ENCODE measurements at regions not wholly inside any gene's neighbourhood (a gene's known extent, or its start where the extent isn't known, plus 50 kb on each side); places are given as distances from the start of the nearest gene placed in this dataset.

DNA sequence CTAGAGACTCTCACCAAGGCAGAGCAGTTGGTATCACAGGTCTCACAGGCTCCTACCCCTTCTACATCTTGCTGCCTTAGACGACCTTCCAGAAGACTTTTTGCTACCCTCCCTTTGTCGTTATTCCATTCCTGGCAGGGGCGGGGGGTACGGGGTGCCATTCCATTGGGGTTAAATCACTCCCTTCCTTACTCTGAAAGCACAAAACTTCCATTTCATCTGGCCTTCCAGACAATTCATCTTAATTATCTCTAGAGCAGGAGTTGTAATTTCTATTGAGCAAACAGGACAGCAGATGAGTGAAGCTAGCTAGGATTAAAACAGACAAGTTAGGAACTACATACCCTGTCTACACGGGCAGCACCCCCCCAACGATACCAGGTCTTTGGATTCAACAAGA, 276.2 kb upstream of the TANK start:
- no peak for TF ChIP-seq POLR2A (IDR thresholded peaks at IDR 0.05)
- TF ChIP-seq, protein P1, sequence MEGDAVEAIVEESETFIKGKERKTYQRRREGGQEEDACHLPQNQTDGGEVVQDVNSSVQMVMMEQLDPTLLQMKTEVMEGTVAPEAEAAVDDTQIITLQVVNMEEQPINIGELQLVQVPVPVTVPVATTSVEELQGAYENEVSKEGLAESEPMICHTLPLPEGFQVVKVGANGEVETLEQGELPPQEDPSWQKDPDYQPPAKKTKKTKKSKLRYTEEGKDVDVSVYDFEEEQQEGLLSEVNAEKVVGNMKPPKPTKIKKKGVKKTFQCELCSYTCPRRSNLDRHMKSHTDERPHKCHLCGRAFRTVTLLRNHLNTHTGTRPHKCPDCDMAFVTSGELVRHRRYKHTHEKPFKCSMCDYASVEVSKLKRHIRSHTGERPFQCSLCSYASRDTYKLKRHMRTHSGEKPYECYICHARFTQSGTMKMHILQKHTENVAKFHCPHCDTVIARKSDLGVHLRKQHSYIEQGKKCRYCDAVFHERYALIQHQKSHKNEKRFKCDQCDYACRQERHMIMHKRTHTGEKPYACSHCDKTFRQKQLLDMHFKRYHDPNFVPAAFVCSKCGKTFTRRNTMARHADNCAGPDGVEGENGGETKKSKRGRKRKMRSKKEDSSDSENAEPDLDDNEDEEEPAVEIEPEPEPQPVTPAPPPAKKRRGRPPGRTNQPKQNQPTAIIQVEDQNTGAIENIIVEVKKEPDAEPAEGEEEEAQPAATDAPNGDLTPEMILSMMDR (IDR thresholded peaks at IDR 0.05) = no peak
- no peak for TF ChIP-seq EP300 (IDR thresholded peaks at IDR 0.05)

Measured in tibial nerve (tissue), 4 donors.